Endothelial cell of umbilical vein (primary cell): ENCODE measurements at regions not wholly inside any gene's neighbourhood (a gene's known extent, or its start where the extent isn't known, plus 50 kb on each side); places are given as distances from the start of the nearest gene placed in this dataset.

Experiments used
- BruUV-seq: library from RNA; stranded (reverse); fragments of 400-500 nt; replicated peaks from 2 replicates; lab custom pipeline; 2021; lab: Mats Ljungman, UMichigan
- CTCF ChIA-PET: fragments of 300-600, 350-600 bp; sonication (Branson Sonifier 250); formaldehyde crosslinking; loops from one replicate; lab custom pipeline; 2021; ENCODE audit warnings: antibody characterized with exemption, inconsistent platforms; lab: Charles Lee
- POLR2A ChIA-PET: fragments of 300-600, 350-600 bp; sonication (Branson Sonifier 250); formaldehyde crosslinking; loops from one replicate; lab custom pipeline; 2021; ENCODE audit warnings: antibody characterized with exemption, inconsistent platforms; lab: Charles Lee
- DNase-seq: peaks from one replicate; pipeline ENCODE4 v3.0.0-alpha.2; 2011; ENCODE audit warnings: low read depth, low spot score
- FAIRE-seq: peaks from 2 replicates; lab custom pipeline; 2011; peaks lifted over from hg19 to GRCh38; lab: Jason Lieb, UNC
- H2AFZ ChIP-seq: 2 replicates; pipeline ENCODE4 v1.6.0; 2012; ENCODE audit warnings: low read depth, low read length, control low read depth, inconsistent platforms
- H3K27ac ChIP-seq: 2 replicates; pipeline ENCODE4 v1.5.1; 2011; ENCODE audit warnings: low read depth, mild to moderate bottlenecking, control low read depth, low read length, moderate library complexity; ENCODE audit not compliant: insufficient read depth
- H3K27me3 ChIP-seq, 2 experiments: 2 replicates each; pipeline versions ENCODE4 v1.6.0 to v1.6.1; 2011; ENCODE audit warnings: low read length in 2 of 2, mixed read lengths in 1 of 2; ENCODE audit not compliant: control insufficient read depth in 2 of 2, insufficient read depth in 2 of 2
- H3K36me3 ChIP-seq, 2 experiments: 2 replicates in 1 of 2; 3 replicates in 1 of 2; pipeline ENCODE4 v1.5.1; 2011; ENCODE audit warnings: low read length in 2 of 2, mild to moderate bottlenecking in 1 of 2, moderate library complexity in 1 of 2; ENCODE audit not compliant: control insufficient read depth in 2 of 2, insufficient read depth in 2 of 2; ENCODE audit errors: extremely low read depth in 1 of 2
- H3K4me1 ChIP-seq: 3 replicates; pipeline ENCODE4 v1.5.1; 2011; ENCODE audit warnings: mild to moderate bottlenecking, low read length; ENCODE audit not compliant: control insufficient read depth, insufficient read depth; ENCODE audit errors: extremely low read depth
- H3K4me2 ChIP-seq: 2 replicates; pipeline ENCODE4 v1.6.1; 2011; ENCODE audit warnings: low read length, control low read depth, mixed read lengths; ENCODE audit not compliant: insufficient read depth
- H3K4me3 ChIP-seq, 3 experiments: fragments of 200-600 bp in 1 of 3; sonication (generic), shearing (Covaris generic) in 1 of 3; replicated peaks in 1 of 3; 2 replicates each; pipeline ENCODE4 v1.5.1; 2011 to 2016; ENCODE audit warnings: control low read depth in 3 of 3, low read length in 3 of 3, mild to moderate bottlenecking in 2 of 3, inconsistent platforms in 1 of 3, low read depth in 1 of 3, moderate library complexity in 1 of 3; ENCODE audit not compliant: insufficient read depth in 1 of 3
- H3K79me2 ChIP-seq: 2 replicates; pipeline ENCODE4 v1.6.0; 2012; ENCODE audit warnings: low read length, inconsistent platforms; ENCODE audit not compliant: control insufficient read depth, insufficient read depth
- H3K9ac ChIP-seq: replicated peaks from 2 replicates; pipeline ENCODE3; 2011; ENCODE audit warnings: low read length, control low read depth; ENCODE audit not compliant: insufficient read depth; ENCODE audit errors: extremely low read depth
- H3K9me1 ChIP-seq: replicated peaks from 3 replicates; pipeline ENCODE4 v1.6.0; 2011; ENCODE audit warnings: mild to moderate bottlenecking, low read length; ENCODE audit not compliant: control insufficient read depth, insufficient read depth; ENCODE audit errors: extremely low read depth
- H3K9me3 ChIP-seq: replicated peaks from 2 replicates; pipeline ENCODE4 v1.5.1; 2012; ENCODE audit warnings: low read length, inconsistent platforms; ENCODE audit not compliant: control insufficient read depth, insufficient read depth
- H4K20me1 ChIP-seq: replicated peaks from 2 replicates; pipeline ENCODE3; 2011; ENCODE audit warnings: mild to moderate bottlenecking, low read length; ENCODE audit not compliant: control insufficient read depth, insufficient read depth; ENCODE audit errors: extremely low read depth
- JUN ChIP-seq: IDR thresholded peaks from 2 replicates; pipeline ENCODE4 v1.6.1; 2011; ENCODE audit warnings: borderline replicate concordance, low read depth; ENCODE audit not compliant: insufficient read length, insufficient read depth
- POLR2A ChIP-seq: IDR thresholded peaks from 2 replicates; pipeline ENCODE4 v1.6.1; 2012; ENCODE audit warnings: low read depth, mild to moderate bottlenecking, control low read depth, low read length
- dilution Hi-C: fragments of 300-500 bp; cut with MboI; formaldehyde crosslinking; loops from one replicate; pipeline ENCODE4 v1.15.0; 2019; ENCODE audit warnings: low sequenced_read_pairs; ENCODE audit not compliant: extremely low pct_ligation_motif_present
- intact Hi-C: fragments of 100-400 bp; cut with micrococcal nuclease; formaldehyde crosslinking; loops from one replicate; pipeline ENCODE4 v1.10.0; 2022
- TF ChIP-seq, protein P1 (sequence below): IDR thresholded peaks from 2 replicates; pipeline ENCODE4 v1.6.1; 2011; ENCODE audit not compliant: insufficient read depth, insufficient read length

DNA sequence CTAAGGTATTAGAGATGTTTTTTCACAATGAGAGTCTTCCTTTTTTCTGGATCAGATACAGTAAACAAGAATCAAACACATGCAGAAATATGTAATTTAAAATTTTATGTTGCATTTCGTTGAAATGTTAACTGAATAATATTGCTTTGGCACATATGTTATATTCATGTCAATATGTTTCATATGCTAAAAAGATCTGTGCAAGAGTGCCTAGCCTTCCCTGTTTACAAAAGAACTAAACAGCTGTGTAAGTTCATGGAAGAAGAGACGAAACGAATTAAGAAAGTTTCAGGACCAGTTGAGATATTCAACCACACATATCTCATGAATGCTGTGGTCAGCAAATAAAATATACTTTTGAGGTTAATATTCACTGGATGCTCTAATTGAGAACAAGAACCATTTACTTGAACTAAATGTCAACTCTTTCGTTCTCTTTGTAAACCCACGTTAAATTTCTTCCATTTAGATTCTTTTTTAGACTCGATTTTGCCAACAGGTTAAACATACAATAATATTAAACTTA, 289.5 kb downstream of the FOXG1 start:
- no peaks in the 10 kb centered on the region for H3K9me3 ChIP-seq
- H3K9ac ChIP-seq = no peak overlapping the region
- H3K27ac ChIP-seq = no peak overlapping the region
- no peaks in the 10 kb centered on the region for H4K20me1 ChIP-seq
- DNase-seq = no peak
- H3K9me1 ChIP-seq = no peaks in the 10 kb centered on the region
- no peak overlapping the region for H3K4me3 ChIP-seq
- no peak overlapping the region for H2AFZ ChIP-seq
- ChIA-PET CTCF (no interaction called here), POLR2A (no interaction called here)
- H3K79me2 ChIP-seq = no peaks in the 10 kb centered on the region
- intact Hi-C loops = no loop called here
- BruUV-seq = no TSS peak
- H3K27me3 ChIP-seq = no peaks in the 10 kb centered on the region
- no peaks in the 10 kb centered on the region for H3K4me1 ChIP-seq
- TF ChIP-seq, protein P1, sequence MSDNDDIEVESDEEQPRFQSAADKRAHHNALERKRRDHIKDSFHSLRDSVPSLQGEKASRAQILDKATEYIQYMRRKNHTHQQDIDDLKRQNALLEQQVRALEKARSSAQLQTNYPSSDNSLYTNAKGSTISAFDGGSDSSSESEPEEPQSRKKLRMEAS = no peak
- no peaks in the 10 kb centered on the region for H3K36me3 ChIP-seq
- H3K4me2 ChIP-seq = no peak overlapping the region
- dilution Hi-C loops = no loop called here
- FAIRE-seq = no peak

DNA sequence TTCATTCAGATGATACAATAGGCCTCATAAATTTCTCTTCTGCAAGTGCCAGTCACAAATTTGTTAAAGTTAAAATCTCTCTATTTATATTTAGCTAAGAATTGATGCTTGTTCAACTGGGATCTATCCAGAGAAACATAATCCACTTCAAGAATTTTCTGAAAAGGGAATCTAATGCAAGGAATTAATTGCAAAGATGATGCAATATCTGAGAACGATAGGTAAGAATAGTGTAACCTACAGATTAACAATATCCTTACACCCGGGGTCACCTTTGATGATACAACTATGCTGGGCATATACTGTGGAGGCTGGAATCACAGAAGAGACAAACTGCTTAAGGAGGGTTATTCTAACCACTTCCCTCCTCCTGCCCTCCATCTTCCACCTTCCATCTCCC, 295.1 kb downstream of the FOXG1 start:
- Histone ChIP-seq H3K36me3 (no peaks in the 10 kb centered on the region), H3K27me3 (no peaks in the 10 kb centered on the region), H4K20me1 (no peaks in the 10 kb centered on the region), H3K4me3 (no peak overlapping the region), H2AFZ (no peak overlapping the region), H3K4me2 (no peak overlapping the region), H3K9me3 (no peaks in the 10 kb centered on the region), H3K4me1 (no peaks in the 10 kb centered on the region), H3K79me2 (no peaks in the 10 kb centered on the region), H3K9ac (no peak overlapping the region), H3K9me1 (no peaks in the 10 kb centered on the region), H3K27ac (no peak overlapping the region)
- TF ChIP-seq POLR2A = no peak
- TF ChIP-seq JUN = no peak
- CTCF ChIA-PET = no interaction called here
- DNase-seq (no peak), FAIRE-seq (no peak)
- intact Hi-C loops = no loop called here
- no TSS peak for BruUV-seq
- dilution Hi-C loops = no loop called here
- POLR2A ChIA-PET = no interaction called here
